AG10803 (cell line): ENCODE measurements at regions not wholly inside any gene's neighbourhood (a gene's known extent, or its start where the extent isn't known, plus 50 kb on each side); places are given as distances from the start of the nearest gene placed in this dataset.

ENCODE experiments used
- DNase-seq: peaks from one replicate; pipeline ENCODE4 v3.0.0; 2010; ENCODE audit warnings: low read depth
- H3K4me3 ChIP-seq: 2 replicates; pipeline ENCODE4 v1.5.1; 2011; ENCODE audit warnings: mild to moderate bottlenecking, low read length, control low read depth
- TF ChIP-seq, protein P1 (sequence below): conservative IDR thresholded peaks from 2 replicates; pipeline ENCODE4 v1.5.1; 2011; ENCODE audit warnings: mild to moderate bottlenecking, low read length, control low read depth, inconsistent platforms

DNA sequence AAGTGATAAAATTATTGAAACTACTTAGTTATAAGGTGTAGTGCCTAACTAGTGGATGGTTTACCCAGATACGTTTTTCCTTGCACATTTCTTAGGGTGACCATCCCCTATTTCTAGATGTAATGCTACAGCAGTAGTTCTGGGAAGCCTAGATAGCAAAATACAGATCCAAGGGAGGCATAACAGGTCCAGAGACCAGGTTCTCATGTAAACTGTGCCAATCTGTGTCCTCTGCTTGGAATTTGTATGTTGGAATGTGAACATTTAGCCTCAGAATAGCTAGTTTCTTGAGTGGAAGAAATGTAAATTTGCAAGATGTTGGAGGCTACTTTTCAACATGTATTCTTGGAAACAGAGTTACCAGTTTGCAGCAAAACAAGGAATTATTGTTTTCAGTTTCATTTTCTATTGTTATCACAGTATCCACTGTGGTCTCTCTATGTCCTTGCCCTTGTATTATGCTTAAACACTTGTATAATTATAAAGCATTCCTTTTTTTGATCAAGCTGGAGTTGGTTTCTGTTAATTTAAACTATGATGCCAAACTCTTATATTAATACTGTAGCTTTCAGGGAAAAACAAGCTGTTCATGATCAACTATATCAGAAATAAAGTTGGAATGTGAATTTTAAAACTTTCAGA is 102.0 kb upstream of the BRINP3 start:
- TF ChIP-seq, protein P1, sequence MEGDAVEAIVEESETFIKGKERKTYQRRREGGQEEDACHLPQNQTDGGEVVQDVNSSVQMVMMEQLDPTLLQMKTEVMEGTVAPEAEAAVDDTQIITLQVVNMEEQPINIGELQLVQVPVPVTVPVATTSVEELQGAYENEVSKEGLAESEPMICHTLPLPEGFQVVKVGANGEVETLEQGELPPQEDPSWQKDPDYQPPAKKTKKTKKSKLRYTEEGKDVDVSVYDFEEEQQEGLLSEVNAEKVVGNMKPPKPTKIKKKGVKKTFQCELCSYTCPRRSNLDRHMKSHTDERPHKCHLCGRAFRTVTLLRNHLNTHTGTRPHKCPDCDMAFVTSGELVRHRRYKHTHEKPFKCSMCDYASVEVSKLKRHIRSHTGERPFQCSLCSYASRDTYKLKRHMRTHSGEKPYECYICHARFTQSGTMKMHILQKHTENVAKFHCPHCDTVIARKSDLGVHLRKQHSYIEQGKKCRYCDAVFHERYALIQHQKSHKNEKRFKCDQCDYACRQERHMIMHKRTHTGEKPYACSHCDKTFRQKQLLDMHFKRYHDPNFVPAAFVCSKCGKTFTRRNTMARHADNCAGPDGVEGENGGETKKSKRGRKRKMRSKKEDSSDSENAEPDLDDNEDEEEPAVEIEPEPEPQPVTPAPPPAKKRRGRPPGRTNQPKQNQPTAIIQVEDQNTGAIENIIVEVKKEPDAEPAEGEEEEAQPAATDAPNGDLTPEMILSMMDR, result no peak
- DNase-seq, result no peak
- no peak overlapping the region for H3K4me3 ChIP-seq

DNA sequence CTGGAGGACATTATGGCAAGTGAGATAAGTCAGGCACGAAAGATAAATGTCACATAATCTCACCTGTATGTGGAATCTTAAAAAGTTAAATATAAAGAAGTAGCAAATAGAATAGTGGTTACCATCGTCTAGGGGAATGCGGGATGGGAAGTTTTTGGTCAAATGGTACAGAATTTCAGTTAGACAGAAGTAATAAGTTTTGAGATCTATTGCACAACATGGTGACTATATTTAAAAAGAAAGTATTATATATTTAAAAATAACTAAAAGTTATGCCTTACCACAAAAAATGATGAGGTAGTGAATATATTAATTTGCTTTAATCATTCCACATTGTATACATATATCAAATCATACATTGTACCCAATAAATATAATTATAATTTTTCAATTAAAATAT is 106.2 kb upstream of the BRINP3 start:
- TF ChIP-seq, protein P1, result no peak
- no peak for DNase-seq
- H3K4me3 ChIP-seq, result no peak overlapping the region

DNA sequence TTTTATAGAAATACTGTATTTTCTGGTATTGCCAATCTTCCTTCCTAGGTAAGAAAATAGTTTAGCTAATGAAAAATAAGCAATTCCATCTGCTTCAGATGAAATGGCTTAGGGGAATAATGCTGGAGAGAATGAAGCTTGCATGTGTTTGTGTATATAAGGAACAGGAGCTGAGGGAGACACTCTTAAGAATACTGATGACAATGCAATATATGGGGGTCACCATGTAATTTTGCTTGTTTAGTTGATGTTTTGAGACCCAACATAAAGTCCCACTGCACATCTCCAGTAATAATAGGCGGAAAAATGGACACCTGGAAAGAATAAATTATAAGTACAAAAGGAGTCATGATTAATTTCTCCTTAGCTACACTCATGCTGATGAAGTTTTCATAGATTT is 110.8 kb upstream of the BRINP3 start:
- TF ChIP-seq, protein P1, result no peak
- H3K4me3 ChIP-seq, result no peak overlapping the region
- DNase-seq, result no peak

- TF ChIP-seq, protein P1, result no peak
- no peak overlapping the region for H3K4me3 ChIP-seq
- DNase-seq, result no peak
These were observed 117.8 kb upstream of the BRINP3 start for GRCh38 chr1:190595438-190595837.

GRCh38 chr1:190597294-190597693 is 119.6 kb upstream of the BRINP3 start:
- H3K4me3 ChIP-seq, result no peak overlapping the region
- TF ChIP-seq, protein P1, result no peak
- no peak for DNase-seq

DNA sequence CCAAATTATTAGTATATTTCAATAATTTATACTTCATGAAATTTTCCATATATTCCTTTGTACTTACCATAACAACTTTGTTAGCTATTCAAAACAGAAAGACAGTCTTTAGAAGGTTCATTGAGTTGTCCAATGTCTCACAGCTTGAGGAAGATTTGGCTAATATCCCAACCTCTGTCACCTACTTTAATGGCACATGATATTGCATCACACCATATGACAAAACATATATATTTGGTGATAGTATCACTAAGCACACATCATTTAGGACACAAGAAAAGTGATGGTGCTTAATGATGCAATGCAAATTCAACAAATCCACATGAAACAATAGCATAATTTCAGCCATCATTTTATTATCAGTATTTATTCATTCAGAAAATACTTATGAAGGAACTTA is 122.0 kb upstream of the BRINP3 start:
- no peak for DNase-seq

DNA sequence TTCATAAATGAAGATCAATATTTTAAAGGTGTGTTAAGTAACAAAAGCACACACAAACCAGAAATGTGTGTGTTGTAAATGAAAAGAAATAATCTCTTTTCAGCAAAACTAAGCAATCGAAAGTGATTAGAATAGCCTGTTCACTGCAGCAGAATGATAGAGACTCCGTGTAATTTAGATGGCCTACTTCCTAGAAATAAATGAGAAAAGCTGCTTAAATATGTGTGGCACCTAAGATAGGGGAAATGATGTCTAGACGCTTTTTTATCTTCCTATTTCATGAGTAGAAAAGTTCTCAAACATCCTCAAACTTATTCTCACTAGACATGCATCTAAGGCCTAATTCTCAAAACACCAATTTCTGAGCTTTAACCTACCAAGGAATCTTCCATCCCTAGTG is 124.7 kb upstream of the BRINP3 start:
- no peak overlapping the region for H3K4me3 ChIP-seq
- TF ChIP-seq, protein P1, result no peak
- no peak for DNase-seq

More for the DNA sequence above, 122.0 kb upstream of the BRINP3 start:
- TF ChIP-seq, protein P1, result no peak
- no peak overlapping the region for H3K4me3 ChIP-seq
